Vagina (tissue), 2 donors: ENCODE measurements at regions not wholly inside any gene's neighbourhood (a gene's known extent, or its start where the extent isn't known, plus 50 kb on each side); places are given as distances from the start of the nearest gene placed in this dataset.

Experiments
- CTCF ChIP-seq, 3 experiments: fragments of 450-650 bp in 2 of 3; fragments of 200-600 bp in 1 of 3; sonication (generic) in 1 of 3; IDR thresholded peaks; one replicate each; pipeline ENCODE4 v1.5.1; 2017 to 2019; ENCODE audit warnings: antibody characterized with exemption in 3 of 3, mild to moderate bottlenecking in 2 of 3, moderate library complexity in 2 of 3
- POLR2A ChIP-seq, 2 donors: fragments of 450-650 bp; IDR thresholded peaks; one replicate each; pipeline ENCODE4 v1.6.1; 2017; ENCODE audit warnings: antibody characterized with exemption in 2 of 2, mild to moderate bottlenecking in 2 of 2, moderate library complexity in 2 of 2
- POLR2AphosphoS5 ChIP-seq, 2 donors: sonication (generic); formaldehyde crosslinking; IDR thresholded peaks; one replicate each; pipeline ENCODE4 v1.9.0; 2017; ENCODE audit warnings: antibody characterized with exemption in 2 of 2, mild to moderate bottlenecking in 2 of 2, low read depth in 1 of 2; ENCODE audit not compliant: insufficient read depth in 1 of 2

GRCh38 chr11:15629690-15630321 lies 515.1 kb downstream of the INSC start:
- no peak for TF ChIP-seq CTCF (IDR thresholded peaks at IDR 0.05)
- no peak for TF ChIP-seq POLR2A (IDR thresholded peaks at IDR 0.05)
- no peak for TF ChIP-seq POLR2AphosphoS5 (IDR thresholded peaks at IDR 0.05; ENCODE audit: insufficient read depth in 1 of 2, low read depth in 1 of 2)
